CD4-positive, CD25-positive, alpha-beta regulatory T cell (primary cell): ENCODE measurements at regions not wholly inside any gene's neighbourhood (a gene's known extent, or its start where the extent isn't known, plus 50 kb on each side); places are given as distances from the start of the nearest gene placed in this dataset.
"Not testable (repeated sequence)": the region's sequence is repeated elsewhere in the genome, so short reads cannot be mapped to it uniquely, and the experiment has no call there.

Experiments used
- ATAC-seq, 2 donors: fragments of 150-1000 bp; cut with Tn5 transposase; one replicate each; pipeline ENCODE4 v1.10.0; 2021; ENCODE audit warnings: low read depth in 2 of 2, moderate number of reproducible peaks in 2 of 2, moderate library complexity in 1 of 2
- DNase-seq, 3 donors: peaks; one replicate each; pipeline versions ENCODE4 v3.0.0 to v3.0.0-alpha.2; 2012 to 2022; ENCODE audit warnings: mixed read lengths in 1 of 3
- H3K27ac ChIP-seq: one replicate; pipeline ENCODE4 v1.7.0; 2013; ENCODE audit warnings: mild to moderate bottlenecking, low read length; ENCODE audit not compliant: insufficient read depth, poor library complexity, severe bottlenecking
- H3K27me3 ChIP-seq: one replicate; pipeline ENCODE4 v1.7.0; 2013; ENCODE audit warnings: low read length; ENCODE audit not compliant: control insufficient read depth, insufficient read depth
- H3K36me3 ChIP-seq: one replicate; pipeline ENCODE4 v1.7.0; 2013; ENCODE audit warnings: mild to moderate bottlenecking, low read length, moderate library complexity; ENCODE audit not compliant: control insufficient read depth, insufficient read depth
- H3K4me1 ChIP-seq: 2 replicates; pipeline ENCODE4 v1.7.0; 2013; ENCODE audit warnings: mild to moderate bottlenecking, low read length; ENCODE audit not compliant: insufficient read depth, control insufficient read depth, poor library complexity, severe bottlenecking
- H3K4me3 ChIP-seq: one replicate; pipeline ENCODE4 v1.7.0; 2013; ENCODE audit warnings: low read depth, mild to moderate bottlenecking, low read length, moderate library complexity
- H3K9me3 ChIP-seq, 2 experiments: 1 replicate in 1 of 2; 2 replicates in 1 of 2; pipeline ENCODE4 v1.7.0; 2013; ENCODE audit warnings: low read length in 2 of 2, mild to moderate bottlenecking in 1 of 2, moderate library complexity in 1 of 2; ENCODE audit not compliant: control insufficient read depth in 2 of 2
- H3K27ac Mint-ChIP-seq, 3 donors: one replicate each; pipeline ENCODE4 v1.8.0; 2020 to 2022; ENCODE audit warnings: mild to moderate bottlenecking in 3 of 3, mixed read lengths in 3 of 3, moderate library complexity in 2 of 3
- H3K27me3 Mint-ChIP-seq: one replicate; pipeline ENCODE4 v1.8.0; 2022; ENCODE audit warnings: mild to moderate bottlenecking, mixed read lengths
- H3K36me3 Mint-ChIP-seq: one replicate; pipeline ENCODE4 v1.8.0; 2020; ENCODE audit warnings: mixed read lengths
- H3K4me1 Mint-ChIP-seq, 4 donors: one replicate each; pipeline ENCODE4 v1.8.0; 2020 to 2022; ENCODE audit warnings: mixed read lengths in 4 of 4, mild to moderate bottlenecking in 1 of 4
- H3K4me3 Mint-ChIP-seq, 4 donors: one replicate each; pipeline ENCODE4 v1.8.0; 2020 to 2022; ENCODE audit warnings: mild to moderate bottlenecking in 4 of 4, mixed read lengths in 4 of 4, moderate library complexity in 3 of 4
- H3K9me3 Mint-ChIP-seq, 7 donors: one replicate each; pipeline ENCODE4 v1.8.0; 2020 to 2022; ENCODE audit warnings: mixed read lengths in 7 of 7, mild to moderate bottlenecking in 3 of 7, moderate library complexity in 2 of 7

- Histone ChIP-seq H3K27me3 (no peaks in the 10 kb centered on the region), H3K4me3 (no peak overlapping the region), H3K36me3 (no peaks in the 10 kb centered on the region), H3K27ac (no peak overlapping the region), H3K9me3 (no peaks in the 10 kb centered on the region), H3K4me1 (no peaks in the 10 kb centered on the region)
- ATAC-seq, result no peak
- Mint-ChIP-seq H3K27me3 (no peaks in the 10 kb centered on the region), H3K4me3 (no peak overlapping the region), H3K4me1 (no peaks in the 10 kb centered on the region), H3K9me3 (peaks cover 0 to 2% (median 0%) of the 10 kb centered on the region in 7 donors), H3K36me3 (no peaks in the 10 kb centered on the region), H3K27ac (no peak overlapping the region)
- no peak for DNase-seq
These were observed 151.6 kb downstream of the SEM1 start for GRCh38 chr7:96558093-96558492.

GRCh38 chr7:96557598-96557997 is 152.0 kb downstream of the SEM1 start:
- H3K9me3 ChIP-seq, H3K4me1 Mint-ChIP-seq, H3K27ac ChIP-seq, H3K27me3 Mint-ChIP-seq, H3K36me3 ChIP-seq, H3K27me3 ChIP-seq, H3K4me1 ChIP-seq, H3K27ac Mint-ChIP-seq, H3K36me3 Mint-ChIP-seq, ATAC-seq, H3K4me3 Mint-ChIP-seq, H3K9me3 Mint-ChIP-seq, H3K4me3 ChIP-seq, DNase-seq: not testable (repeated sequence)

GRCh38 chr7:96548664-96549063 is 161.0 kb downstream of the SEM1 start:
- Histone ChIP-seq H3K9me3 (no peaks in the 10 kb centered on the region), H3K4me1 (no peaks in the 10 kb centered on the region), H3K36me3 (no peaks in the 10 kb centered on the region), H3K4me3 (no peak overlapping the region), H3K27me3 (no peaks in the 10 kb centered on the region), H3K27ac (no peak overlapping the region)
- Mint-ChIP-seq H3K27me3 (no peaks in the 10 kb centered on the region), H3K4me1 (no peaks in the 10 kb centered on the region), H3K9me3 (peaks cover 0 to 4% (median 2%) of the 10 kb centered on the region in 7 donors), H3K4me3 (no peak overlapping the region), H3K27ac (no peak overlapping the region), H3K36me3 (no peaks in the 10 kb centered on the region)
- ATAC-seq, result no peak
- no peak for DNase-seq

GRCh38 chr7:96547371-96547811 is 162.3 kb downstream of the SEM1 start:
- Histone ChIP-seq H3K27ac (no peak overlapping the region), H3K27me3 (no peaks in the 10 kb centered on the region), H3K36me3 (no peaks in the 10 kb centered on the region), H3K4me1 (no peaks in the 10 kb centered on the region), H3K9me3 (no peaks in the 10 kb centered on the region), H3K4me3 (no peak overlapping the region)
- H3K9me3 Mint-ChIP-seq, result peaks cover 0 to 4% (median 2%) of the 10 kb centered on the region in 7 donors
- DNase-seq, result no peak
- H3K4me3 Mint-ChIP-seq, result no peak overlapping the region
- ATAC-seq, result no peak
- H3K27me3 Mint-ChIP-seq, result peaks cover 5% of the 10 kb centered on the region
- no peaks in the 10 kb centered on the region for H3K4me1 Mint-ChIP-seq
- no peaks in the 10 kb centered on the region for H3K36me3 Mint-ChIP-seq
- H3K27ac Mint-ChIP-seq, result no peak overlapping the region

GRCh38 chr7:96546426-96546825 is 163.2 kb downstream of the SEM1 start:
- no peak overlapping the region for H3K4me3 Mint-ChIP-seq
- peaks cover 5% of the 10 kb centered on the region for H3K27me3 Mint-ChIP-seq
- no peak for ATAC-seq
- DNase-seq, result no peak
- Histone ChIP-seq H3K9me3 (no peaks in the 10 kb centered on the region), H3K4me1 (no peaks in the 10 kb centered on the region), H3K4me3 (no peak overlapping the region), H3K36me3 (no peaks in the 10 kb centered on the region), H3K27ac (no peak overlapping the region), H3K27me3 (no peaks in the 10 kb centered on the region)
- H3K36me3 Mint-ChIP-seq, result no peaks in the 10 kb centered on the region
- no peaks in the 10 kb centered on the region for H3K4me1 Mint-ChIP-seq
- peaks cover 0 to 4% (median 2%) of the 10 kb centered on the region in 7 donors for H3K9me3 Mint-ChIP-seq
- H3K27ac Mint-ChIP-seq, result no peak overlapping the region

- H3K36me3 Mint-ChIP-seq, result no peaks in the 10 kb centered on the region
- no peak for DNase-seq
- no peak overlapping the region for H3K27ac Mint-ChIP-seq
- peaks cover 17% of the 10 kb centered on the region for H3K27me3 Mint-ChIP-seq
- Histone ChIP-seq H3K4me3 (no peak overlapping the region), H3K36me3 (no peaks in the 10 kb centered on the region), H3K27me3 (peaks cover 3% of the 10 kb centered on the region), H3K4me1 (no peaks in the 10 kb centered on the region), H3K9me3 (no peaks in the 10 kb centered on the region), H3K27ac (no peak overlapping the region)
- H3K4me3 Mint-ChIP-seq, result no peak overlapping the region
- no peaks in the 10 kb centered on the region for H3K9me3 Mint-ChIP-seq
- H3K4me1 Mint-ChIP-seq, result no peaks in the 10 kb centered on the region
- ATAC-seq, result no peak
These were observed 170.2 kb downstream of the SEM1 start for GRCh38 chr7:96539471-96539870.

- Mint-ChIP-seq H3K27ac (no peak overlapping the region), H3K4me1 (no peaks in the 10 kb centered on the region), H3K4me3 (no peak overlapping the region), H3K36me3 (no peaks in the 10 kb centered on the region), H3K9me3 (no peaks in the 10 kb centered on the region), H3K27me3 (peaks cover 17% of the 10 kb centered on the region)
- DNase-seq, result no peak
- Histone ChIP-seq H3K4me3 (no peak overlapping the region), H3K27me3 (peaks cover 3% of the 10 kb centered on the region), H3K27ac (no peak overlapping the region), H3K36me3 (no peaks in the 10 kb centered on the region), H3K9me3 (no peaks in the 10 kb centered on the region), H3K4me1 (no peaks in the 10 kb centered on the region)
- no peak for ATAC-seq
These were observed 171.0 kb downstream of the SEM1 start for GRCh38 chr7:96538632-96539031.

GRCh38 chr7:96534221-96534620 is 175.4 kb downstream of the SEM1 start:
- no peaks in the 10 kb centered on the region for H3K36me3 Mint-ChIP-seq
- Histone ChIP-seq H3K27me3 (peaks cover 8% of the 10 kb centered on the region), H3K27ac (no peak overlapping the region), H3K4me1 (no peaks in the 10 kb centered on the region), H3K9me3 (no peaks in the 10 kb centered on the region), H3K4me3 (no peak overlapping the region), H3K36me3 (no peaks in the 10 kb centered on the region)
- peaks cover 0 to 2% (median 0%) of the 10 kb centered on the region in 7 donors for H3K9me3 Mint-ChIP-seq
- H3K4me1 Mint-ChIP-seq, result no peaks in the 10 kb centered on the region
- DNase-seq (no peak), ATAC-seq (no peak)
- no peak overlapping the region for H3K27ac Mint-ChIP-seq
- peaks cover 13% of the 10 kb centered on the region for H3K27me3 Mint-ChIP-seq
- H3K4me3 Mint-ChIP-seq, result no peak overlapping the region
